MCF 10A (cell line): ENCODE measurements at regions not wholly inside any gene's neighbourhood (a gene's known extent, or its start where the extent isn't known, plus 50 kb on each side); places are given as distances from the start of the nearest gene placed in this dataset.

Experiments used
- BruUV-seq: library from RNA; stranded (reverse); fragments of 400-500 nt; replicated peaks from 2 replicates; lab custom pipeline; 2021; lab: Mats Ljungman, UMichigan
- CTCF ChIA-PET: fragments of 300-600 bp; sonication (Branson Sonifier 250); formaldehyde crosslinking; extraction: SDS; loops from one replicate; lab custom pipeline; 2021; ENCODE audit warnings: antibody characterized with exemption, inconsistent platforms; lab: Yijun Ruan, JAX
- POLR2A ChIA-PET: fragments of 300-600, 350-650 bp; sonication (Branson Sonifier 250); formaldehyde crosslinking; extraction: SDS; loops from one replicate; lab custom pipeline; 2020; ENCODE audit warnings: antibody characterized with exemption, inconsistent platforms; lab: Yijun Ruan, JAX
- DNase-seq: peaks from one replicate; pipeline ENCODE4 v3.0.0-alpha.2; 2018; ENCODE audit not compliant: unreplicated experiment
- H3K27ac Mint-ChIP-seq: one replicate; pipeline ENCODE4 v1.8.0; 2022; ENCODE audit warnings: mild to moderate bottlenecking, low read depth, mixed read lengths; ENCODE audit not compliant: unreplicated experiment
- H3K27me3 Mint-ChIP-seq: one replicate; pipeline ENCODE4 v1.8.0; 2022; ENCODE audit warnings: mixed read lengths; ENCODE audit not compliant: insufficient read depth, unreplicated experiment
- H3K36me3 Mint-ChIP-seq: one replicate; pipeline ENCODE4 v1.8.0; 2022; ENCODE audit warnings: mild to moderate bottlenecking, moderate library complexity, mixed read lengths; ENCODE audit not compliant: insufficient read depth, unreplicated experiment
- H3K4me1 Mint-ChIP-seq: one replicate; pipeline ENCODE4 v1.8.0; 2022; ENCODE audit warnings: mixed read lengths; ENCODE audit not compliant: insufficient read depth, unreplicated experiment
- H3K4me3 Mint-ChIP-seq: one replicate; pipeline ENCODE4 v1.8.0; 2022; ENCODE audit warnings: mild to moderate bottlenecking, moderate library complexity, mixed read lengths; ENCODE audit not compliant: unreplicated experiment
- H3K9me3 Mint-ChIP-seq: one replicate; pipeline ENCODE4 v1.8.0; 2022; ENCODE audit warnings: mixed read lengths; ENCODE audit not compliant: unreplicated experiment
- intact Hi-C: fragments of 100-400 bp; cut with micrococcal nuclease; formaldehyde crosslinking; loops from 2 replicates; pipeline ENCODE4 v1.14.1; 2022
- TF ChIP-seq, protein P1 (sequence below): fragments of 200-600 bp; IDR thresholded peaks from one replicate; pipeline ENCODE4 v1.8.0; 2022; ENCODE audit warnings: antibody characterized with exemption, mild to moderate bottlenecking; ENCODE audit not compliant: unreplicated experiment

DNA sequence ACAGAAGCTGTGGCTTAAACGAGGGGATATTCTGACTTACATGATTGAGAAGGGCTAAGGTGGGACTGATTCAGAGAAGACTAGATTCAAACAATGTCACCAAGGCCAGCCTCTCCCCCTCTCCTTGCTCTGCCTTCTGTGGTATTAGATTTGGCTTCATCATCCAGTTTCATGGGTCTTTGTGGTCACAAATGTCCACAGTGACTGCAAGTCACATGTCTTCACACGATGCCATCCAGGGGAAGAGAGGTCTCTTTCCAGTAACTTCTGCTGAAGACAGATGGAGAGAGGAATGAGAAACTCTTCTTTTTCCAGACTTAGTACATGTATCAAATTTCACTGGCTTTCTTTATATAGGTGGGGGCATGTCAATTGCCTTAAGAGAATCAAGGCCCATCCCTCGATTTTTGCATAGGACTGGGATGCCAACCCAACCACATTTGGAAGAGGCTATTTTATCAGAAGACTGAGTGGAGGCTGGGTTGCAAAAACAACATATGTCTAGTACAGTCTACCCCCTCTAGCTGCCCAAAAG, 57.3 kb upstream of the HNF1B start:
- Mint-ChIP-seq H3K4me3 (no peak overlapping the region), H3K36me3 (no peaks in the 10 kb centered on the region), H3K4me1 (no peaks in the 10 kb centered on the region), H3K27ac (no peak overlapping the region), H3K9me3 (no peaks in the 10 kb centered on the region), H3K27me3 (peaks cover 12% of the 10 kb centered on the region)
- TF ChIP-seq, protein P1, sequence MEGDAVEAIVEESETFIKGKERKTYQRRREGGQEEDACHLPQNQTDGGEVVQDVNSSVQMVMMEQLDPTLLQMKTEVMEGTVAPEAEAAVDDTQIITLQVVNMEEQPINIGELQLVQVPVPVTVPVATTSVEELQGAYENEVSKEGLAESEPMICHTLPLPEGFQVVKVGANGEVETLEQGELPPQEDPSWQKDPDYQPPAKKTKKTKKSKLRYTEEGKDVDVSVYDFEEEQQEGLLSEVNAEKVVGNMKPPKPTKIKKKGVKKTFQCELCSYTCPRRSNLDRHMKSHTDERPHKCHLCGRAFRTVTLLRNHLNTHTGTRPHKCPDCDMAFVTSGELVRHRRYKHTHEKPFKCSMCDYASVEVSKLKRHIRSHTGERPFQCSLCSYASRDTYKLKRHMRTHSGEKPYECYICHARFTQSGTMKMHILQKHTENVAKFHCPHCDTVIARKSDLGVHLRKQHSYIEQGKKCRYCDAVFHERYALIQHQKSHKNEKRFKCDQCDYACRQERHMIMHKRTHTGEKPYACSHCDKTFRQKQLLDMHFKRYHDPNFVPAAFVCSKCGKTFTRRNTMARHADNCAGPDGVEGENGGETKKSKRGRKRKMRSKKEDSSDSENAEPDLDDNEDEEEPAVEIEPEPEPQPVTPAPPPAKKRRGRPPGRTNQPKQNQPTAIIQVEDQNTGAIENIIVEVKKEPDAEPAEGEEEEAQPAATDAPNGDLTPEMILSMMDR = no peak
- BruUV-seq = no TSS peak
- no peak for DNase-seq
- POLR2A ChIA-PET = no interaction called here
- CTCF ChIA-PET = interaction anchor here (0.6 to 1.4 kb wide), 3 partner anchors 78 to 151 kb away, joined by 3 read pairs; no protein-coding TSS in a partner anchor
- intact Hi-C loops = no loop called here

DNA sequence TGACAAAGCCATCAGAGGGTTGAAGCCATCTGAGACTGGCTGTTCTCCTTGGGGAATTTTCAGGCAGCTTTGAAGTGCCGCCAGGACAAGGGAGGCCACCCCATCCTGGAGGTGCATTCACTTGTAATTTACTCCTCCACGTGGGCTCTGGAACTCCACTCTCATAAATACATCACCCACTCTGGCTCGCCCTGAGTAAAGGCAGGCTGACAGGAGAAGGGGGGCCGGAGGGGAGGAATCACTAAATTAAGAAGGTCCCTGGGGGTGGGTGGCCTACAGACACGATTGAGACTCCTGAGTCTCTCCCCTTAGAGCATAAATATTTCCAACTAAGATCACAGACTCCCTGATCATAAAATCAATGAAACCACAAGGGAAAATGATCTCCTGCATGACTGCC, 56.3 kb upstream of the HNF1B start:
- POLR2A ChIA-PET = no interaction called here
- Mint-ChIP-seq H3K4me3 (no peak overlapping the region), H3K27ac (no peak overlapping the region), H3K27me3 (peaks cover 12% of the 10 kb centered on the region), H3K36me3 (no peaks in the 10 kb centered on the region), H3K4me1 (no peaks in the 10 kb centered on the region), H3K9me3 (no peaks in the 10 kb centered on the region)
- no TSS peak for BruUV-seq
- intact Hi-C loops = no loop called here
- TF ChIP-seq, protein P1 = no peak
- CTCF ChIA-PET = interaction anchor here (0.9 to 1.4 kb wide), 3 partner anchors 9 to 77 kb away, joined by 3 read pairs; no protein-coding TSS in a partner anchor
- no peak for DNase-seq

DNA sequence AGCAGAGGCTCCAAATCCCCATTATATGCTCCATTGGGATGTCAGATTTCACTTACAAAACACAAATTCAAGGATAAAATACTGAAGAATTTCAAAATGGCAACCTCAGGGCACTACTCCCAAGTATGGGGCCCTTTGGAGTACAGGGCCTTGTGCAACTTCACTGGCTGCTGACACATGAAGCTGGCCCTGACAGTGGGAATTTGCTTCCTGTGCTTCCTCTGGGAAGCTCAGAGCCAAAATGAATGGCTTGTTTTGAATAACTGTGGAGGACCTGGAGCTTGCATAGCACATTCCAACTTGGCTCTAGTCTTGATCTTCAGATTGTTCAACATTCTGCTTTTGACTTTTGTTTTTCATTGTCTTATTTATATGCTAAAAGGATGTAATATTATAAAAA, 52.3 kb upstream of the HNF1B start:
- H3K36me3 Mint-ChIP-seq = no peaks in the 10 kb centered on the region
- TF ChIP-seq, protein P1 = no peak
- DNase-seq = no peak
- no TSS peak for BruUV-seq
- POLR2A ChIA-PET = no interaction called here
- no peak overlapping the region for H3K4me3 Mint-ChIP-seq
- H3K27ac Mint-ChIP-seq = no peak overlapping the region
- H3K4me1 Mint-ChIP-seq = no peaks in the 10 kb centered on the region
- intact Hi-C loops = no loop called here
- CTCF ChIA-PET = interaction anchor here (0.8 kb wide), 1 partner anchor 44 kb away, joined by 3 read pairs; no protein-coding TSS in a partner anchor
- H3K27me3 Mint-ChIP-seq = peaks cover 12% of the 10 kb centered on the region
- H3K9me3 Mint-ChIP-seq = no peaks in the 10 kb centered on the region

GRCh38 chr17:37796076-37796475, 51.2 kb upstream of the HNF1B start:
- BruUV-seq = no TSS peak
- Mint-ChIP-seq H3K27me3 (peaks cover 12% of the 10 kb centered on the region), H3K36me3 (no peaks in the 10 kb centered on the region), H3K4me1 (no peaks in the 10 kb centered on the region), H3K9me3 (no peaks in the 10 kb centered on the region), H3K4me3 (no peak overlapping the region), H3K27ac (no peak overlapping the region)
- TF ChIP-seq, protein P1 = no peak
- no peak for DNase-seq
- ChIA-PET CTCF (no interaction called here), POLR2A (no interaction called here)
- intact Hi-C loops = no loop called here
